Breast epithelium (tissue), 4 donors: ENCODE measurements at regions not wholly inside any gene's neighbourhood (a gene's known extent, or its start where the extent isn't known, plus 50 kb on each side); places are given as distances from the start of the nearest gene placed in this dataset.

ENCODE experiments used
- DNase-seq, 2 donors: peaks; one replicate each; pipeline ENCODE4 v3.0.0-alpha.2; 2019; ENCODE audit warnings: low spot score in 2 of 2
- H3K27ac ChIP-seq, 2 donors: fragments of 200-600 bp; sonication (generic) in 1 of 2; one replicate each; pipeline ENCODE4 v1.5.1; 2016 to 2019; ENCODE audit warnings: mild to moderate bottlenecking in 1 of 2
- H3K27me3 ChIP-seq, 2 donors: fragments of 200-600 bp; sonication (generic) in 1 of 2; one replicate each; pipeline versions ENCODE4 v1.5.1 to v1.6.0; 2017 to 2019; ENCODE audit warnings: control low read depth in 1 of 2, mild to moderate bottlenecking in 1 of 2
- H3K36me3 ChIP-seq: fragments of 200-600 bp; one replicate; pipeline ENCODE4 v1.5.1; 2019
- H3K4me1 ChIP-seq, 2 donors: fragments of 200-600 bp; sonication (generic); one replicate each; pipeline ENCODE4 v1.5.1; 2016 to 2019; ENCODE audit warnings: control low read depth in 1 of 2
- H3K4me3 ChIP-seq, 3 donors: fragments of 200-600 bp; sonication (generic); 1 replicate in 2 of 3; 2 replicates in 1 of 3; pipeline ENCODE4 v1.5.1; 2016 to 2019; ENCODE audit warnings: mild to moderate bottlenecking in 3 of 3, moderate library complexity in 2 of 3
- H3K9me3 ChIP-seq, 2 donors: fragments of 200-600 bp; sonication (generic) in 1 of 2; one replicate each; pipeline ENCODE4 v1.5.1; 2016 to 2019; ENCODE audit warnings: control low read depth in 1 of 2
- CTCF ChIP-seq, 3 donors: fragments of 450-650 bp; IDR thresholded peaks; one replicate each; pipeline ENCODE4 v1.5.1; 2016 to 2017; ENCODE audit warnings: antibody characterized with exemption in 3 of 3, mild to moderate bottlenecking in 3 of 3, moderate library complexity in 3 of 3
- POLR2A ChIP-seq: fragments of 450-650 bp; IDR thresholded peaks from one replicate; pipeline ENCODE4 v1.6.1; 2016; ENCODE audit warnings: antibody characterized with exemption, mild to moderate bottlenecking, moderate library complexity
- POLR2AphosphoS5 ChIP-seq, 3 donors: sonication (generic); formaldehyde crosslinking; IDR thresholded peaks; one replicate each; pipeline ENCODE4 v1.6.1; 2017; ENCODE audit warnings: antibody characterized with exemption in 3 of 3
- intact Hi-C: fragments of 100-400 bp; cut with DNase I; formaldehyde crosslinking; loops from one replicate; pipeline ENCODE4 v1.15.1; 2023; ENCODE audit warnings: low total_unique reads

- Histone ChIP-seq H3K9me3 (no peaks in the 10 kb centered on the region), H3K4me1 (no peaks in the 10 kb centered on the region), H3K27me3 (no peaks in the 10 kb centered on the region), H3K27ac (no peak overlapping the region), H3K4me3 (no peak overlapping the region), H3K36me3 (no peaks in the 10 kb centered on the region)
- DNase-seq, result no peak
- intact Hi-C loops, result no loop called here
- TF ChIP-seq CTCF (IDR thresholded peaks at IDR 0.05) (no peak), POLR2AphosphoS5 (IDR thresholded peaks at IDR 0.05) (no peak), POLR2A (no peak)
Observed at GRCh38 chr1:185529673-185530072, 204.5 kb upstream of the HMCN1 start.

GRCh38 chr1:185528084-185528676 lies 206.0 kb upstream of the HMCN1 start:
- intact Hi-C loops, result no loop called here
- TF ChIP-seq CTCF (IDR thresholded peaks at IDR 0.05) (no peak), POLR2AphosphoS5 (IDR thresholded peaks at IDR 0.05) (no peak), POLR2A (no peak)
- no peak overlapping the region for H3K4me3 ChIP-seq
- no peak for DNase-seq
- H3K27me3 ChIP-seq, result no peaks in the 10 kb centered on the region
- no peak overlapping the region for H3K27ac ChIP-seq
- H3K4me1 ChIP-seq, result no peaks in the 10 kb centered on the region
- H3K9me3 ChIP-seq, result no peaks in the 10 kb centered on the region
- no peaks in the 10 kb centered on the region for H3K36me3 ChIP-seq

- Histone ChIP-seq H3K4me1 (no peaks in the 10 kb centered on the region), H3K27me3 (no peaks in the 10 kb centered on the region), H3K36me3 (no peaks in the 10 kb centered on the region), H3K9me3 (no peaks in the 10 kb centered on the region), H3K27ac (no peak overlapping the region), H3K4me3 (no peak overlapping the region)
- intact Hi-C loops, result no loop called here
- no peak for TF ChIP-seq POLR2AphosphoS5 (IDR thresholded peaks at IDR 0.05)
- TF ChIP-seq CTCF (IDR thresholded peaks at IDR 0.05), result no peak
- TF ChIP-seq POLR2A, result no peak
- no peak for DNase-seq
Observed at GRCh38 chr1:185526344-185527307, 207.6 kb upstream of the HMCN1 start.

GRCh38 chr1:185520188-185520920 lies 203.3 kb upstream of the IVNS1ABP start:
- Histone ChIP-seq H3K27me3 (no peaks in the 10 kb centered on the region), H3K36me3 (no peaks in the 10 kb centered on the region), H3K9me3 (peaks cover 0 to 3% of the 10 kb centered on the region in 2 donors), H3K4me3 (no peak overlapping the region), H3K27ac (no peak overlapping the region), H3K4me1 (no peaks in the 10 kb centered on the region)
- intact Hi-C loops, result no loop called here
- DNase-seq, result no peak
- no peak for TF ChIP-seq POLR2A
- TF ChIP-seq POLR2AphosphoS5 (IDR thresholded peaks at IDR 0.05), result no peak
- TF ChIP-seq CTCF (IDR thresholded peaks at IDR 0.05), result no peak
